Endothelial cell of umbilical vein (primary cell): ENCODE measurements at regions not wholly inside any gene's neighbourhood (a gene's known extent, or its start where the extent isn't known, plus 50 kb on each side); places are given as distances from the start of the nearest gene placed in this dataset.

Experiments used
- BruUV-seq: library from RNA; stranded (reverse); fragments of 400-500 nt; replicated peaks from 2 replicates; lab custom pipeline; 2021; lab: Mats Ljungman, UMichigan
- CTCF ChIA-PET: fragments of 300-600, 350-600 bp; sonication (Branson Sonifier 250); formaldehyde crosslinking; loops from one replicate; lab custom pipeline; 2021; ENCODE audit warnings: antibody characterized with exemption, inconsistent platforms; lab: Charles Lee
- POLR2A ChIA-PET: fragments of 300-600, 350-600 bp; sonication (Branson Sonifier 250); formaldehyde crosslinking; loops from one replicate; lab custom pipeline; 2021; ENCODE audit warnings: antibody characterized with exemption, inconsistent platforms; lab: Charles Lee
- DNase-seq: peaks from one replicate; pipeline ENCODE4 v3.0.0-alpha.2; 2011; ENCODE audit warnings: low read depth, low spot score
- FAIRE-seq: peaks from 2 replicates; lab custom pipeline; 2011; peaks lifted over from hg19 to GRCh38; lab: Jason Lieb, UNC
- H2AFZ ChIP-seq: 2 replicates; pipeline ENCODE4 v1.6.0; 2012; ENCODE audit warnings: low read depth, low read length, control low read depth, inconsistent platforms
- H3K27ac ChIP-seq: 2 replicates; pipeline ENCODE4 v1.5.1; 2011; ENCODE audit warnings: low read depth, mild to moderate bottlenecking, control low read depth, low read length, moderate library complexity; ENCODE audit not compliant: insufficient read depth
- H3K27me3 ChIP-seq, 2 experiments: 2 replicates each; pipeline versions ENCODE4 v1.6.0 to v1.6.1; 2011; ENCODE audit warnings: low read length in 2 of 2, mixed read lengths in 1 of 2; ENCODE audit not compliant: control insufficient read depth in 2 of 2, insufficient read depth in 2 of 2
- H3K36me3 ChIP-seq, 2 experiments: 2 replicates in 1 of 2; 3 replicates in 1 of 2; pipeline ENCODE4 v1.5.1; 2011; ENCODE audit warnings: low read length in 2 of 2, mild to moderate bottlenecking in 1 of 2, moderate library complexity in 1 of 2; ENCODE audit not compliant: control insufficient read depth in 2 of 2, insufficient read depth in 2 of 2; ENCODE audit errors: extremely low read depth in 1 of 2
- H3K4me1 ChIP-seq: 3 replicates; pipeline ENCODE4 v1.5.1; 2011; ENCODE audit warnings: mild to moderate bottlenecking, low read length; ENCODE audit not compliant: control insufficient read depth, insufficient read depth; ENCODE audit errors: extremely low read depth
- H3K4me2 ChIP-seq: 2 replicates; pipeline ENCODE4 v1.6.1; 2011; ENCODE audit warnings: low read length, control low read depth, mixed read lengths; ENCODE audit not compliant: insufficient read depth
- H3K4me3 ChIP-seq, 3 experiments: fragments of 200-600 bp in 1 of 3; sonication (generic), shearing (Covaris generic) in 1 of 3; replicated peaks in 1 of 3; 2 replicates each; pipeline ENCODE4 v1.5.1; 2011 to 2016; ENCODE audit warnings: control low read depth in 3 of 3, low read length in 3 of 3, mild to moderate bottlenecking in 2 of 3, inconsistent platforms in 1 of 3, low read depth in 1 of 3, moderate library complexity in 1 of 3; ENCODE audit not compliant: insufficient read depth in 1 of 3
- H3K79me2 ChIP-seq: 2 replicates; pipeline ENCODE4 v1.6.0; 2012; ENCODE audit warnings: low read length, inconsistent platforms; ENCODE audit not compliant: control insufficient read depth, insufficient read depth
- H3K9ac ChIP-seq: replicated peaks from 2 replicates; pipeline ENCODE3; 2011; ENCODE audit warnings: low read length, control low read depth; ENCODE audit not compliant: insufficient read depth; ENCODE audit errors: extremely low read depth
- H3K9me1 ChIP-seq: replicated peaks from 3 replicates; pipeline ENCODE4 v1.6.0; 2011; ENCODE audit warnings: mild to moderate bottlenecking, low read length; ENCODE audit not compliant: control insufficient read depth, insufficient read depth; ENCODE audit errors: extremely low read depth
- H3K9me3 ChIP-seq: replicated peaks from 2 replicates; pipeline ENCODE4 v1.5.1; 2012; ENCODE audit warnings: low read length, inconsistent platforms; ENCODE audit not compliant: control insufficient read depth, insufficient read depth
- H4K20me1 ChIP-seq: replicated peaks from 2 replicates; pipeline ENCODE3; 2011; ENCODE audit warnings: mild to moderate bottlenecking, low read length; ENCODE audit not compliant: control insufficient read depth, insufficient read depth; ENCODE audit errors: extremely low read depth
- CTCF ChIP-seq, 2 donors: IDR thresholded peaks; 1 replicate in 1 of 2; 2 replicates in 1 of 2; pipeline ENCODE4 v1.5.1; 2011; ENCODE audit warnings: low read length in 2 of 2, mild to moderate bottlenecking in 2 of 2, moderate library complexity in 2 of 2, control low read depth in 1 of 2, inconsistent platforms in 1 of 2, low read depth in 1 of 2; ENCODE audit not compliant: insufficient read depth in 1 of 2; ENCODE audit errors: extremely low read depth in 1 of 2
- EZH2 ChIP-seq: IDR thresholded peaks from 2 replicates; pipeline ENCODE4 v1.6.1; 2012; ENCODE audit warnings: borderline replicate concordance, low read depth, mild to moderate bottlenecking, moderate library complexity, low read length, inconsistent platforms; ENCODE audit not compliant: severe bottlenecking
- FOS ChIP-seq: IDR thresholded peaks from 2 replicates; pipeline ENCODE4 v1.6.1; 2011; ENCODE audit warnings: mild to moderate bottlenecking, low read length, moderate library complexity, borderline replicate concordance; ENCODE audit not compliant: insufficient read depth
- GATA2 ChIP-seq: IDR thresholded peaks from 2 replicates; pipeline ENCODE4 v1.7.0; 2011; ENCODE audit warnings: low read depth, mild to moderate bottlenecking, moderate library complexity, mixed read lengths, low read length; ENCODE audit not compliant: insufficient read length, insufficient read depth
- JUN ChIP-seq: IDR thresholded peaks from 2 replicates; pipeline ENCODE4 v1.6.1; 2011; ENCODE audit warnings: borderline replicate concordance, low read depth; ENCODE audit not compliant: insufficient read length, insufficient read depth
- MAX ChIP-seq: IDR thresholded peaks from 2 replicates; pipeline ENCODE4 v1.6.1; 2011; ENCODE audit not compliant: insufficient read depth, insufficient read length
- MYC ChIP-seq: IDR thresholded peaks from one replicate; pipeline ENCODE4 v1.6.1; 2011; ENCODE audit warnings: mild to moderate bottlenecking, low read depth, low read length
- POLR2A ChIP-seq: IDR thresholded peaks from 2 replicates; pipeline ENCODE4 v1.6.1; 2012; ENCODE audit warnings: low read depth, mild to moderate bottlenecking, control low read depth, low read length
- POLR2AphosphoS5 ChIP-seq: IDR thresholded peaks from 2 replicates; pipeline ENCODE4 v1.6.1; 2012; ENCODE audit warnings: low read depth, mild to moderate bottlenecking, control low read depth, low read length, moderate library complexity; ENCODE audit not compliant: insufficient read depth
- dilution Hi-C: fragments of 300-500 bp; cut with MboI; formaldehyde crosslinking; loops from one replicate; pipeline ENCODE4 v1.15.0; 2019; ENCODE audit warnings: low sequenced_read_pairs; ENCODE audit not compliant: extremely low pct_ligation_motif_present
- intact Hi-C: fragments of 100-400 bp; cut with micrococcal nuclease; formaldehyde crosslinking; loops from one replicate; pipeline ENCODE4 v1.10.0; 2022

- Histone ChIP-seq H3K27ac (no peak overlapping the region), H3K79me2 (no peaks in the 10 kb centered on the region), H3K9me3 (no peaks in the 10 kb centered on the region), H3K9me1 (no peaks in the 10 kb centered on the region), H3K27me3 (no peaks in the 10 kb centered on the region), H4K20me1 (no peaks in the 10 kb centered on the region), H3K9ac (no peak overlapping the region), H3K4me2 (no peak overlapping the region), H3K36me3 (no peaks in the 10 kb centered on the region), H3K4me1 (no peaks in the 10 kb centered on the region), H2AFZ (no peak overlapping the region), H3K4me3 (no peak overlapping the region)
- intact Hi-C loops: no loop called here
- dilution Hi-C loops: no loop called here
- TF ChIP-seq EZH2: no peak
- TF ChIP-seq MYC: no peak
- no peak for TF ChIP-seq POLR2A
- TF ChIP-seq MAX: no peak
- TF ChIP-seq CTCF (IDR thresholded peaks at IDR 0.05; ENCODE audit: extremely low read depth in 1 of 2, insufficient read depth in 1 of 2, low read depth in 1 of 2, low read length in 2 of 2): no peak
- no peak for TF ChIP-seq POLR2AphosphoS5
- TF ChIP-seq GATA2: no peak
- no peak for TF ChIP-seq FOS
- no peak for TF ChIP-seq JUN
- no TSS peak for BruUV-seq
- ChIA-PET POLR2A (no interaction called here), CTCF (interaction anchor here (1.2 to 1.9 kb wide), 2 partner anchors 20 to 44 kb away, joined by 3 to 6 read pairs; no protein-coding TSS in a partner anchor)
- no peak for DNase-seq
- FAIRE-seq: no peak
Observed at GRCh38 chr4:136103616-136104015, 1428.7 kb downstream of the PCDH18 start.
